ENCODE measurements at regions not wholly inside any gene's neighbourhood (a gene's known extent, or its start where the extent isn't known, plus 50 kb on each side); places are given as distances from the start of the nearest gene placed in this dataset.
"Not testable (repeated sequence)": the region's sequence is repeated elsewhere in the genome, so short reads cannot be mapped to it uniquely, and the experiment has no call there.

GRCh38 chr2:132068407-132068806 is 93.3 kb downstream of the ANKRD30BL start:
- DNase-seq (ENCODE audit: low spot score) = not testable (repeated sequence)

GRCh38 chr2:132065391-132065790 is 96.4 kb downstream of the ANKRD30BL start:
- DNase-seq (ENCODE audit: low spot score) = not testable (repeated sequence)

DNA sequence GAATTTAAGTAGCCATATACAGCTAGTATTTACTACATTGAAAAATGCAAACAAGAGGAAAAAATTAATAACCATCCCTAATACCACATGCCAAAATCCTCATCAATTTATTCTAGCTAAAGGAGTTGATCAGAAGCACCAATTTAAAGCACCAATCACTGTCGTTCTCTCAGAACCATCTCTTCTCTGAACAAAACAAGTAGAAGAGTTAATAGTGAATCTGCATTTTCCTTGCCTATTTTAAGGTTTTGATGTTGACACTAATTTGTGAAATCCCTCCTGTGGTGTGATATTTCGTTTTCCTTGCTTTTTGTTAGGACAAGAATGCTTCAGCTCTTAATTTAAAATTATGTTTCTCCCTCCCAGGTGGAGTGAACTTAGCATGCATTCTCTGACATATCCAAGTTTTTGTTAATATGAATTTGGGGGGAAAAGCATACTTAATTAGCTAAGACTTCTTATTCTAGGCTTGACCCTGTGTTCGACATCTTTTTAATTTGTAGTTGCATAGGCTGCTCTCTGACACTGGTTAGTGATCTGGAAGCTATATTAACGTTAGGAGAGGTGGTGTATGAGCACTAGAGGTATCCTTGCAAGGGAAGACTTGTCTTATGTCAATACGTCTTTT is 122.0 kb downstream of the ANKRD30BL start:
- not testable (repeated sequence) for DNase-seq (ENCODE audit: low spot score)

GRCh38 chr2:132038883-132039235 is 122.9 kb downstream of the ANKRD30BL start:
- not testable (repeated sequence) for DNase-seq (ENCODE audit: low spot score)

DNA sequence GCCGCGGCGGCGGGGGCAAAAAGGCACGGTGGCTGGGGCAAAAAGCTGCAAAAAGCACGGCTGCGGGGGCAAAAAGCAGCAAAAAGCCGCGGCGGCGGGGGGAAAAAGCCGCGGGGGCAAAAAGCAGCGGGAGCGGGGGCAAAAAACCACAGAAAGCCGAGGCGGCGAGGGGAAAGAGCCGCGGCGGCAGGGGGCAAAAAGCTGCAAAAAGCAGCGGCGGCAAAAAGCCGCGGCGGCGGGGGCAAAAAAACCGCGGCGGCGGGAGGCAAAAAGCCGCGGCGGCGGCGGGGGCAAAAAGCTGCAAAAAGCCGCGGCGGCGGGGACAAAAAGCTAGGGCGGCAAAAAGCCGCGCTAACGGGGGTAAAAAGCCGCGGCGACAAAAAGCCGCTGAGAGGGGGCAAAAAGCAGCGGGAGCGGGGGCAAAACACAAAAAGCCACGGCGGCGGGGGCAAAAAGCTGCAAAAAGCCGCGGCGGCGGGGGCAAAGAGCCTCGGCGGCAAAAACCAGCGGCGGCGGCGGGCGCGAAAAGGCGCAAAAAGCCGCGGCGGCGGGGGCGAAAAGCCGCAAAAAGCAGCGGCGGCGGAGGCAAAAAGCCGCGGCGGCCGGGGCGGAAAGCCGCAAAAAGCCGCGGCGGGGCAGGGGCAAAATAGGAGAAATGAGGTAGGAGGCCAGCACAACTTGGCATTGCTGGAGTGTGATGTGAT is 123.4 kb downstream of the ANKRD30BL start:
- DNase-seq (ENCODE audit: low spot score) = peak; percentile 1

- DNase-seq (ENCODE audit: low spot score) = peak; percentile 26
Observed at GRCh38 chr2:132037527-132038178, 124.1 kb downstream of the ANKRD30BL start.

DNA sequence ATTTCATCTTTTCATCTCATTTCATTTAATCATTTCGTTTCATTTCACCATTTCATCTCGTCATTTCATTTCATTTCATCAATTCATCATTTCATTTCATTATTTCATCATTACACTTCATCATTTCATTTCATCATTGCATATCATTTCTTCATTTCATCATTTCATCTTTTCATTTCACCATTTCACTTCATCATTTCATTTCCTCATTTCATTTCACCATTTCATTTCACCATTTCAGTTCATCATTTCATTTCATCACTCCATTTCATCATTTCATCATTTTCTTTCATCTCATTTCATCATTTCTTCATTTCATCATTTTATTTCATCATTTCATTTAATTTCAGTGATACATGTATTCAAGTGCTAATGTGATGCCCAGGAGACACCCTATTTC is 127.1 kb downstream of the ANKRD30BL start:
- DNase-seq (ENCODE audit: low spot score) = no peak

DNA sequence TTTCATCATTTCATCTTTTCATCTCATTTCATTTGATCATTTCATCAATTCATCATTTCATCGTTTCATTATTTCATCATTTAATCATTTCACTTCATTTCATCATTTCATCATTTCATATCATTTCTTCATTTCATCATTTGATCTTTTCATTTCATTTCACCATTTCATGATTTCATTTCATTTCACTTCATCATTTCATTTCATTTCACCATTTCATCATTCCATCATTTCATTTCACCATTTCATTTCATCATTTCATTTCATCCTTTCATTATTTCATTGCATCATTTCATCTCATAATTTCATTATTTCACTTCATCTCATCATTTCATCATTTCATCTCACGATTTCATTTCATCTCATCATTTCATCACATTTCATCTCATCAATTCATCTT is 127.8 kb downstream of the ANKRD30BL start:
- DNase-seq (ENCODE audit: low spot score) = no peak

GRCh38 chr2:132033365-132033764 is 128.4 kb downstream of the ANKRD30BL start:
- DNase-seq (ENCODE audit: low spot score) = no peak

DNA sequence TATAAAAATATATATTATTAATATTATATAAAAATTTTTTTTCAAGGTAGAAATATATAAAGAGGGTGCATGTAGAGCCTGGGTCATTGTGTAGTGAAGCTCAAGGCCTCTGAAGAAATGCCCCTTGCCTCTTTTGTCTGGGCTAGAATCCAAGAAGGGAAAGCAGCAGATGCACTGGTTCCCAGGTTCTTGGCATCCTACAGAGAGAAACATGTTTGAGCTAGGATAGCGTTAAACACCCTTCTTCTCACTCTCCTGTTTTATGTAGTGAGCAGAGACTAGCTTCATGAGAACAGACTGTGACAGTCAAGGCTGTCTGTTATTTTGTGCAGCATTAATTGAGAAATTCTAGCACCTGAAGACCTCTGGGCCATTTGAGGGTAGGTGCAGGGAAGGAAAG is 149.7 kb downstream of the ANKRD30BL start:
- DNase-seq (ENCODE audit: low spot score) = not testable (repeated sequence)

DNA sequence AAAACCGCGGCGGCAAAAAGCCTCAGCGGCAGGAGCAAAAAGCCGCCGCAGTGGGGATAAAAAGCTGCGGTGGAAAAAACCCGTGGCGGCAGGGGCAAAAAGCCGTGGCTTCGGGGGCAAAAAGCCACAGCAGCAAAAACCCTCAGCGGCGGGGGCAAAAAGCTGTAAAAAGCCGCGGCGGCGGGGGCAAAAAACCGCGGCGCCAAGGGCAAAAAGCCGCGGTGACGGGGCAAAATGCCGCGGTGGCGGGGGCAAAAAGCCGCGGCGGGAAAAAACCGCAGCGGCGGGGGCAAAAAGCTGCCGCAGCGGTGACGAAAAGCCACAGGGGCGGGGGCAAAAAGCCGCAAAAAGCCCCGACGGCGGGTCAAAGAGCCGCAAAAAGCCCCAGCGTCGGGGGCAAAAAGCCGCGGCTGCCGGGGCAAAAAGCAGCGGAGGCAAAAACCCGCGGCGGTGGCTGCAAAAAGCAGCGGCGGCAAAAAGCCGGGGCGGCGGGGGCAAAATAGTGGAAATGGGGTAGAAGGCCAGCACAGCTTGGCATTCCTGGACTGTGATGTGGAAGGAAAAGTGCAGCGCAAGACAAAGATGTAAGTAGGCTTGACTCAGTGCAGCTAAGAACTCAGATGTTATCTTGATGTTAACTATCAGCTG is 151.8 kb downstream of the ANKRD30BL start:
- peak; percentile 37 for DNase-seq (ENCODE audit: low spot score)

GRCh38 chr2:132009177-132009873 is 152.4 kb downstream of the ANKRD30BL start:
- DNase-seq (ENCODE audit: low spot score) = no peak

DNA sequence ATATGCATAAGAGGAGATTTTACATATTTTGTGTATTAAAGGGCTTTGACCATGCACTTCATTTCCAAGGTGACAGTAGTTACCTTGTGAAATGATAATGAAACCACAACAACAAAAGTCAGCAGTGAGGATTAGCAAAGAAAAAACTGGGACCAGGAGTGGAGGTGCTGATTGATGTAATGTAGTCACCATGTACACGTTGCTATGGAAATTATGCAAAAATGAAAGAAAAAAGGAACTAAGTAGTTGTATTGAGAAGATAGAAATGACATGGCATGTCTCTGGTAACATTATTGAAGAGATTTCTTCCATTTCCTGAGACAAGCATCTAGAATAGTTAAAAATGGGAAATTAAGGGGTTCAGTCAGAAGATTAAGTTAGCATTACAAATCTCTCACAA is 171.0 kb downstream of the ANKRD30BL start:
- not testable (repeated sequence) for DNase-seq (ENCODE audit: low spot score)

DNA sequence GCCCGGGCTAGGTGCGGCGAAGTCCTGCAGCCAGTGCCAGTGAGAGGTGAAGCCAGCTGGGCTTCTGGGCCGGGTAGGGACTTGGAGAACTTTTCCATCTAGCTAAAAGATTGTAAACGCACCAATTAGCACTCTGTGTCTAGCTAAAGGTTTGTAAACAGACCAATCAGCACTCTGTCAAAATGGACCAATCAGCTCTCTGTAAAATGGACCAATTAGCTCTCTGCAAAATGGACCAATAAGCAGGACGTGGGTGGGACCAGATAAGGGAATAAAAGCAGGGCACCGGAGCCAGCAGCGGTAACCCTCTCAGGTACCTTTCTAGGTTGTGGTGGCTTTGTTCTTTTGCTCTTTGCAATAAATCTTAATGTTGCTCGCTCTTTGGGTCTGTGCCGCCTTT is 195.1 kb downstream of the ANKRD30BL start:
- DNase-seq (ENCODE audit: low spot score) = not testable (repeated sequence)

GRCh38 chr2:131966256-131966655 is 195.5 kb downstream of the ANKRD30BL start:
- no peak for DNase-seq (ENCODE audit: low spot score)

GRCh38 chr2:131958019-131958609 is 203.6 kb downstream of the ANKRD30BL start:
- DNase-seq (ENCODE audit: low spot score) = peak; percentile 72

DNA sequence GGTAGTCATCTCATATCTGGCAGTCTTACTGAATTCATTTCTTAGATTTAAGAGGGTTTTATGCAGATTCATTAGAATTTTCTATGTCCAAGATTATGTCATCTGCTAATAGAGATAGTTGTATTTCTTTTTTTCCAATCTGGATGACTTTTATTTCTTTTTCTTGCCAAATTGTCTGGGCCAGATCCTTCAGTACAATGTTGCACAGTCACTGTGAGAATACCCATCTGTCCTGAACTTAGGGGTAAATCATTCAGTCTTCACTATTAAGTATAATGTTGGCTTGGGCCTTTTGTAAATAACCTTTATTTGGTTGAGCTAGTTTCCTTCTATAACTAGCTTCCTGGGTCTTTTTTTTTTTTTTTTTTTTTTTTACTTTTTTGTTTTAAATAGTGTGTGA is 213.1 kb downstream of the ANKRD30BL start:
- not testable (repeated sequence) for DNase-seq (ENCODE audit: low spot score)

DNA sequence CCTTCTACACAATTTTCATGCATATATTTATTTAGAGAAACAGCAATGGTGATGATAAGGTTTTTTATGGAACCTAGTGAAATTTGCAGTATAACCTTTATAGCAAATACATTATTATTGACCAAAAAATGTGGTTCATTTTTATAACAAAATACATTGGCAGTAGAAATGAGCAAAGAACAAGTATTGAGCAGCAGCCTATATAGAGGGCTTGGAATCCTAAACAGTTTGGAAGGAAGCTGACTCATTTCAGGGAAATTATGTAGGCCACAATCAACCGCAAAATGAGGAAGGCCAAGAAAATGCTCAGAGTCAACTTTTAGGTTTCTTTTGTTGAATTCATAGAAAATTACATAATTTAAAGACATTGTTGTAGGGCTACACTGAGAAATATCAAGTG is 238.5 kb downstream of the ANKRD30BL start:
- DNase-seq (ENCODE audit: low spot score) = not testable (repeated sequence)

- DNase-seq (ENCODE audit: low spot score) = not testable (repeated sequence)
Observed at GRCh38 chr2:131922854-131923253, 238.9 kb downstream of the ANKRD30BL start.
